ENCODE measurements at regions not wholly inside any gene's neighbourhood (a gene's known extent, or its start where the extent isn't known, plus 50 kb on each side); places are given as distances from the start of the nearest gene placed in this dataset.
"Not testable (repeated sequence)": the region's sequence is repeated elsewhere in the genome, so short reads cannot be mapped to it uniquely, and the experiment has no call there.

- 53 to 66% (median 62%) methylated on average over 2 of the region's 2 CpGs for WGBS, 4 donors
- H3K4me1 ChIP-seq = no peaks in the 10 kb centered on the region
- TF ChIP-seq CTCF (IDR thresholded peaks at IDR 0.05) (no peak), POLR2A (IDR thresholded peaks at IDR 0.05) (no peak)
Measured at GRCh38 chr6:119929121-119929520, 579.6 kb upstream of the MAN1A1 start.

DNA sequence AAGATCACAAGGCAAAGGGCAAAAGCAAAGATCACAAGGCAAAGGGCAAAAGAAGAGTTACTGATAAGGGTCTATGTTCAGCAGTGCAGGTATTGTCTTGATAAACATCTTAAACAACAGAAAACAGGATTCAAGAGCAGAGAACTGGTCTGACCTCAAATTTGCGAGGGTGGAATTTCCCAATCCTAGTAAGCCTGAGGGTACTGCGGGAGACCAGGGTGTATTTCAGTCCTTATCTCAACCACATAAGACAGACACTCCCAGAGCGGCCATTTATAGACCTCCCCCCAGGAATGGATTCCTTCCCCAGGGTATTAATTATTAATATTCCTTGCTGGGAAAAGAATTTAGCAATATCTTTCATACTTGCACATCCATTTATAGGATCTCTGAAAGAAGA lies 575.3 kb upstream of the MAN1A1 start:
- H3K4me1 ChIP-seq; H3K27me3 ChIP-seq; H3K36me3 ChIP-seq; H3K4me3 ChIP-seq; ATAC-seq; intact Hi-C loops (cut with DNase I); H3K27ac ChIP-seq; DNase-seq: not testable (repeated sequence)
- peaks cover 0 to 61% (median 33%) of the 10 kb centered on the region in 12 donors for H3K9me3 ChIP-seq
- whole genome bisulfite sequencing, 4 donors = 86 to 95% (median 91%) methylated on average over 3 of the region's 3 CpGs

More at GRCh38 chr6:119929121-119929520, 579.6 kb upstream of the MAN1A1 start:
- Histone ChIP-seq H3K36me3 (no peaks in the 10 kb centered on the region), H3K27ac (no peak overlapping the region), H3K27me3 (no peaks in the 10 kb centered on the region), H3K4me3 (no peak overlapping the region), H3K9me3 (peaks cover 0 to 20% (median 10%) of the 10 kb centered on the region in 12 donors)
- intact Hi-C loops (cut with DNase I) = no loop called here
- DNase-seq = no peak
- ATAC-seq = no peak

DNA sequence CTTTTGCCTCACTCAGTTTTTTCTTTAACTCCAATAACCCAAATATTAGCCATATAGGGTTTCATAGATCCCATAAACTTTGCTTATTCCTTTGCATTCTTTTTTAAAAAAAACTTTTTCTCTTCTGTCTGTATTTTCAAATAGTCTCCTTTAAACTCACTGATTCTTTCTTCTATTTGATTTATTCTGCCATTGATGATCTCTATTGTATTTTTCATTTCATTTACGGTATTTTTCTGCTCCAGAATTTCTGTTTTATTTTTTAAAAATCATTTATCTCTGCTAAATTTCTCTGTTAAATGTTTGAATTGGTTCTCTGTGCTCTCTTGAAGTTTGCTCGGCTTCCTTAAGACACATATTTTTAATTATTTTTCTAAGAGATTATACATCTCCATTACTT lies 573.3 kb upstream of the MAN1A1 start:
- WGBS, 4 donors = 40 to 85% (median 71%) methylated on average over 2 of the region's 2 CpGs
- no peak overlapping the region for H3K4me3 ChIP-seq
- TF ChIP-seq CTCF (IDR thresholded peaks at IDR 0.05) (no peak), POLR2A (IDR thresholded peaks at IDR 0.05) (no peak)
- intact Hi-C loops (cut with DNase I) = no loop called here
- DNase-seq (no peak), ATAC-seq (no peak)
- H3K36me3 ChIP-seq = no peaks in the 10 kb centered on the region
- no peaks in the 10 kb centered on the region for H3K27me3 ChIP-seq
- no peak overlapping the region for H3K27ac ChIP-seq
- H3K4me1 ChIP-seq = no peaks in the 10 kb centered on the region
- H3K9me3 ChIP-seq = peaks cover 0 to 67% (median 33%) of the 10 kb centered on the region in 12 donors

GRCh38 chr6:119921491-119922010 lies 572.0 kb upstream of the MAN1A1 start:
- DNase-seq = no peak
- Histone ChIP-seq H3K4me3 (no peak overlapping the region), H3K4me1 (no peaks in the 10 kb centered on the region), H3K36me3 (no peaks in the 10 kb centered on the region), H3K27ac (no peak overlapping the region), H3K27me3 (no peaks in the 10 kb centered on the region), H3K9me3 (peaks cover 0 to 67% (median 33%) of the 10 kb centered on the region in 12 donors)
- ATAC-seq = no peak
- no peak for TF ChIP-seq CTCF (IDR thresholded peaks at IDR 0.05)
- no peak for TF ChIP-seq POLR2A (IDR thresholded peaks at IDR 0.05)
- intact Hi-C loops (cut with DNase I) = no loop called here

DNA sequence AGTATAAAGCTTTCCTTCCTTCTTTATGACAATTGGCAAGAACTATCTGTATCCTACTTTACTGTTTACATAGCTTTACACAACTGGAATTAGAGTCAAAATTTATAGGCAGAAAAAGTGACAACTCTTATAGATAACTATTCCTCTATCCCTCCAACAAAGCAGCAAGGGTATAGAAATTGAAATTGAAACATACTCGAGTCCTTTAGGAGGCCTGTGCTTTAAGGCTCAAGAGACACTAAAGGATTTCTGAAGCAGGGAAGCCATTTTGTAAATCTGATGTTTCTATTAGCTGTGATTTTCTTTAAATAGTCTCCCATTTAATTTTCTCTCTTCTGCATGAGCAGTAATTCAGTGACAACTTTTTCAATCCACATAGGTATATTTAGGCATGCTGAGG lies 567.6 kb upstream of the MAN1A1 start:
- ATAC-seq (no peak), DNase-seq (no peak)
- Histone ChIP-seq H3K4me1 (no peaks in the 10 kb centered on the region), H3K27ac (no peak overlapping the region), H3K4me3 (no peak overlapping the region), H3K9me3 (peaks cover 0 to 29% (median 12%) of the 10 kb centered on the region in 12 donors), H3K36me3 (no peaks in the 10 kb centered on the region), H3K27me3 (no peaks in the 10 kb centered on the region)
- intact Hi-C loops (cut with DNase I) = no loop called here
- no peak for TF ChIP-seq CTCF (IDR thresholded peaks at IDR 0.05)
- no peak for TF ChIP-seq POLR2A (IDR thresholded peaks at IDR 0.05)
- WGBS, 4 donors = 74 to 84% (median 83%) methylated on average over 1 of the region's 1 CpG

Data from heart left ventricle (tissue), 16 donors.